Left cardiac atrium (tissue), 4 donors: ENCODE measurements at regions not wholly inside any gene's neighbourhood (a gene's known extent, or its start where the extent isn't known, plus 50 kb on each side); places are given as distances from the start of the nearest gene placed in this dataset.

ENCODE experiments used
- ATAC-seq, 2 donors: fragments of 200-7000 bp; cut with Tn5 transposase; one replicate each; pipeline ENCODE4 v1.9.1; 2020; ENCODE audit warnings: mild to moderate bottlenecking in 2 of 2, moderate library complexity in 2 of 2
- DNase-seq: peaks from one replicate; pipeline ENCODE4 v3.0.0-alpha.2; 2020
- intact Hi-C, 2 donors: fragments of 100-400 bp; cut with DNase I; formaldehyde crosslinking; loops; one replicate each; pipeline versions ENCODE4 v1.14.1 to v1.15.1; 2022 to 2023
- donor health status: DM: no; HTN: yes; CAD: no.
- donor health status: DM: no; HTN: yes; CAD: no; lungs with severe emphysema.
- donor health status: DM: yes; HTN: yes; CAD: no.
- donor health status: Dilated cardiomyopathy.

GRCh38 chr1:5333291-5333690, 658.9 kb downstream of the NPHP4 start:
- intact Hi-C loops: no loop called here
- DNase-seq: no peak
- no peak for ATAC-seq

GRCh38 chr1:5331101-5331500, 661.1 kb downstream of the NPHP4 start:
- intact Hi-C loops: no loop called here
- no peak for ATAC-seq
- no peak for DNase-seq

- DNase-seq (no peak), ATAC-seq (peak in 1 of 2 donors; percentile 80)
- intact Hi-C loops: no loop called here
Measured at GRCh38 chr1:5329068-5329739, 663.0 kb downstream of the NPHP4 start.

GRCh38 chr1:5324883-5325282, 667.3 kb downstream of the NPHP4 start:
- ATAC-seq: no peak
- DNase-seq: no peak
- intact Hi-C loops: no loop called here

GRCh38 chr1:5318143-5318816, 663.9 kb downstream of the AJAP1 start:
- no peak for ATAC-seq
- DNase-seq: no peak
- intact Hi-C loops: no loop called here

- DNase-seq (no peak), ATAC-seq (no peak)
- intact Hi-C loops: no loop called here
Measured at GRCh38 chr1:5317391-5317790, 663.0 kb downstream of the AJAP1 start.

- intact Hi-C loops: no loop called here
- ATAC-seq (no peak), DNase-seq (no peak)
Measured at GRCh38 chr1:5312862-5313261, 658.5 kb downstream of the AJAP1 start.

GRCh38 chr1:5312293-5312674, 657.9 kb downstream of the AJAP1 start:
- intact Hi-C loops: no loop called here

GRCh38 chr1:5311634-5312292, 657.4 kb downstream of the AJAP1 start:
- intact Hi-C loops: no loop called here
- ATAC-seq (no peak), DNase-seq (no peak)

More at GRCh38 chr1:5312293-5312674, 657.9 kb downstream of the AJAP1 start:
- no peak for ATAC-seq
- no peak for DNase-seq

GRCh38 chr1:5311147-5311546, 656.7 kb downstream of the AJAP1 start:
- ATAC-seq: no peak
- DNase-seq: no peak
- intact Hi-C loops: no loop called here

- DNase-seq (no peak), ATAC-seq (no peak)
- intact Hi-C loops: no loop called here
Measured at GRCh38 chr1:5308249-5308648, 653.8 kb downstream of the AJAP1 start.

- intact Hi-C loops: no loop called here
- DNase-seq: no peak
Measured at GRCh38 chr1:5304702-5305101, 650.3 kb downstream of the AJAP1 start.

GRCh38 chr1:5298376-5298775, 644.0 kb downstream of the AJAP1 start:
- ATAC-seq (no peak), DNase-seq (no peak)
- intact Hi-C loops: no loop called here

More at GRCh38 chr1:5304702-5305101, 650.3 kb downstream of the AJAP1 start:
- no peak for ATAC-seq

- DNase-seq (no peak), ATAC-seq (peak in 1 of 2 donors; percentile 31)
- intact Hi-C loops: no loop called here
Measured at GRCh38 chr1:5297886-5298239, 643.5 kb downstream of the AJAP1 start.

- DNase-seq: peak; percentile 28
- ATAC-seq: peak; percentile 57 to 92
- intact Hi-C loops: no loop called here
Measured at GRCh38 chr1:5297180-5297885, 642.9 kb downstream of the AJAP1 start.

- DNase-seq: no peak
- intact Hi-C loops: no loop called here
- no peak for ATAC-seq
Measured at GRCh38 chr1:5296557-5297179, 642.3 kb downstream of the AJAP1 start.

- DNase-seq (no peak), ATAC-seq (no peak)
- intact Hi-C loops: no loop called here
Measured at GRCh38 chr1:5296095-5296494, 641.7 kb downstream of the AJAP1 start.

GRCh38 chr1:5291889-5292288, 637.5 kb downstream of the AJAP1 start:
- no peak for DNase-seq
- intact Hi-C loops: no loop called here
- no peak for ATAC-seq
